ENCODE measurements at regions not wholly inside any gene's neighbourhood (a gene's known extent, or its start where the extent isn't known, plus 50 kb on each side); places are given as distances from the start of the nearest gene placed in this dataset.

GRCh38 chr5:17723876-17724275, 89.6 kb downstream of the TAF11L14 start:
- no peak for DNase-seq (ENCODE audit: extremely low spot score, unreplicated experiment)
- no peak overlapping the region for H3K27ac Mint-ChIP-seq
- H3K27me3 Mint-ChIP-seq = no peaks in the 10 kb centered on the region
- TF ChIP-seq, protein P1, sequence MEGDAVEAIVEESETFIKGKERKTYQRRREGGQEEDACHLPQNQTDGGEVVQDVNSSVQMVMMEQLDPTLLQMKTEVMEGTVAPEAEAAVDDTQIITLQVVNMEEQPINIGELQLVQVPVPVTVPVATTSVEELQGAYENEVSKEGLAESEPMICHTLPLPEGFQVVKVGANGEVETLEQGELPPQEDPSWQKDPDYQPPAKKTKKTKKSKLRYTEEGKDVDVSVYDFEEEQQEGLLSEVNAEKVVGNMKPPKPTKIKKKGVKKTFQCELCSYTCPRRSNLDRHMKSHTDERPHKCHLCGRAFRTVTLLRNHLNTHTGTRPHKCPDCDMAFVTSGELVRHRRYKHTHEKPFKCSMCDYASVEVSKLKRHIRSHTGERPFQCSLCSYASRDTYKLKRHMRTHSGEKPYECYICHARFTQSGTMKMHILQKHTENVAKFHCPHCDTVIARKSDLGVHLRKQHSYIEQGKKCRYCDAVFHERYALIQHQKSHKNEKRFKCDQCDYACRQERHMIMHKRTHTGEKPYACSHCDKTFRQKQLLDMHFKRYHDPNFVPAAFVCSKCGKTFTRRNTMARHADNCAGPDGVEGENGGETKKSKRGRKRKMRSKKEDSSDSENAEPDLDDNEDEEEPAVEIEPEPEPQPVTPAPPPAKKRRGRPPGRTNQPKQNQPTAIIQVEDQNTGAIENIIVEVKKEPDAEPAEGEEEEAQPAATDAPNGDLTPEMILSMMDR (conservative IDR thresholded peaks at IDR 0.05) = no peak
- H3K36me3 Mint-ChIP-seq = no peaks in the 10 kb centered on the region
- no peaks in the 10 kb centered on the region for H3K9me3 Mint-ChIP-seq
- no peaks in the 10 kb centered on the region for H3K4me1 Mint-ChIP-seq (ENCODE audit: unreplicated experiment)
- H3K4me3 Mint-ChIP-seq = no peak overlapping the region

DNA sequence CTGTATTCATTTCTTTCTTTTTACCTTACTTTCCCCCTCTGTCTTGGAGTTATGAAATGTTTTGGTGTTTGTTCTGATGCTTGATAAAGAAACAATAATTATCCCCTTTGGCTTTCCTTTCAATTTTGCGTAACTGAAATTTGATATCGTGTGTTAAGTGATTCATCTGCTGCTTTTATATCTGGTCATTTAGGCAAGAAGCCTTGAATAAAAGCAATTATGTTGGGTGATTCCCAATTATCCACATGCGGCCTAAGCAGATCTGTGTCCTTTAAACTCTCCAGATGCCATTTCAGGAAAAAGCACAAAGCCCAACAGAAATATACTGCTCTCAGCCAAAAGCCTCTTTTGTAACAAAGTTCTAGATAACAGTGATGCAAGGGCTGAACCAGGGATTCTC, 92.8 kb downstream of the TAF11L14 start:
- TF ChIP-seq, protein P1 (conservative IDR thresholded peaks at IDR 0.05) = no peak
- Mint-ChIP-seq H3K27me3 (no peaks in the 10 kb centered on the region), H3K27ac (no peak overlapping the region), H3K9me3 (no peaks in the 10 kb centered on the region), H3K4me1 (ENCODE audit: unreplicated experiment) (no peaks in the 10 kb centered on the region), H3K4me3 (no peak overlapping the region), H3K36me3 (no peaks in the 10 kb centered on the region)
- DNase-seq (ENCODE audit: extremely low spot score, unreplicated experiment) = no peak

- TF ChIP-seq, protein P1 (conservative IDR thresholded peaks at IDR 0.05) = no peak
- H3K27me3 Mint-ChIP-seq = no peaks in the 10 kb centered on the region
Observed at GRCh38 chr5:17730421-17730820, 96.2 kb downstream of the TAF11L14 start.

DNA sequence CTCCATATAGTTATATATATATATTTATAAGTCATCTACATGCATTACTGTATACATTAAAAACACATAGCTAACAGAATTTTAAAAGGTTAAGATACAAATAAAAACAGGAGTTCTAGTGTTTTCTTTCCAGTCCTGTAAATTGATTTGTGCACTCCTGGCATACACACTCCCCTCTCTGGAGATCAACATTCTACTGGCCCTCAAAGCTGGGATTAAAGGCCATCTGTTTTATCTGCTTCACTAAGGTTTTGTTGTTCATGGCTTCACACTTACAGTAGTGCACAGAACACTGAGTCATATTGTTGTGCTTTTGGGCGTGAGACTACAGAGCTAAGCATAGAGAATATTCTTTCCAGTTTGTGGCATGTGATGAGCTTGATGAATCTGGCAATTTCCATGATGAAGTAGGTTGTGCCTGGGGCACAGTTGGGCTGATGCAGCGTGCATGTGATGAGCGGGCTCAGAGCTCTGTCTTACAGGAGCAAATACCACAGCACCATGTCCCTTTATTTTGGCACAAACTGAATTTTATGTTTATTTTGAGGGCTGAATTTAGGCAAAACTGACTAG, 98.2 kb downstream of the TAF11L14 start:
- H3K4me3 Mint-ChIP-seq = no peak overlapping the region
- TF ChIP-seq, protein P1 (conservative IDR thresholded peaks at IDR 0.05) = no peak
- H3K36me3 Mint-ChIP-seq = no peaks in the 10 kb centered on the region
- H3K27me3 Mint-ChIP-seq = no peaks in the 10 kb centered on the region
- DNase-seq (ENCODE audit: extremely low spot score, unreplicated experiment) = no peak
- H3K27ac Mint-ChIP-seq = no peak overlapping the region
- H3K9me3 Mint-ChIP-seq = no peaks in the 10 kb centered on the region
- H3K4me1 Mint-ChIP-seq (ENCODE audit: unreplicated experiment) = no peaks in the 10 kb centered on the region

More at GRCh38 chr5:17730421-17730820, 96.2 kb downstream of the TAF11L14 start:
- Mint-ChIP-seq H3K4me3 (no peak overlapping the region), H3K4me1 (ENCODE audit: unreplicated experiment) (no peaks in the 10 kb centered on the region), H3K27ac (no peak overlapping the region), H3K9me3 (no peaks in the 10 kb centered on the region), H3K36me3 (no peaks in the 10 kb centered on the region)
- no peak for DNase-seq (ENCODE audit: extremely low spot score, unreplicated experiment)

GRCh38 chr5:17734011-17734410, 99.8 kb downstream of the TAF11L14 start:
- Mint-ChIP-seq H3K27me3 (no peaks in the 10 kb centered on the region), H3K4me3 (no peak overlapping the region), H3K4me1 (ENCODE audit: unreplicated experiment) (no peaks in the 10 kb centered on the region), H3K9me3 (no peaks in the 10 kb centered on the region), H3K27ac (no peak overlapping the region), H3K36me3 (no peaks in the 10 kb centered on the region)
- DNase-seq (ENCODE audit: extremely low spot score, unreplicated experiment) = no peak
- TF ChIP-seq, protein P1 (conservative IDR thresholded peaks at IDR 0.05) = no peak

- Mint-ChIP-seq H3K36me3 (no peaks in the 10 kb centered on the region), H3K27me3 (no peaks in the 10 kb centered on the region), H3K27ac (no peak overlapping the region), H3K4me1 (ENCODE audit: unreplicated experiment) (no peaks in the 10 kb centered on the region), H3K9me3 (no peaks in the 10 kb centered on the region), H3K4me3 (no peak overlapping the region)
- TF ChIP-seq, protein P1 (conservative IDR thresholded peaks at IDR 0.05) = no peak
- DNase-seq (ENCODE audit: extremely low spot score, unreplicated experiment) = no peak
Observed at GRCh38 chr5:17735761-17736160, 101.5 kb downstream of the TAF11L14 start.
